Neuronal stem cell (in vitro differentiated cells): ENCODE measurements at regions not wholly inside any gene's neighbourhood (a gene's known extent, or its start where the extent isn't known, plus 50 kb on each side); places are given as distances from the start of the nearest gene placed in this dataset.
"Not testable (repeated sequence)": the region's sequence is repeated elsewhere in the genome, so short reads cannot be mapped to it uniquely, and the experiment has no call there.

Source experiments
- DNase-seq: peaks from one replicate; pipeline ENCODE4 v3.0.0-alpha.2; 2013; ENCODE audit warnings: low spot score
- H2AFZ ChIP-seq: one replicate; pipeline ENCODE4 v1.6.1; 2013; ENCODE audit warnings: mild to moderate bottlenecking, low read length, inconsistent platforms
- H2AK5ac ChIP-seq: 2 replicates; pipeline ENCODE4 v1.6.1; 2013; ENCODE audit warnings: low read depth, mild to moderate bottlenecking, inconsistent platforms, low read length, moderate library complexity, mixed read lengths
- H2BK120ac ChIP-seq: 2 replicates; pipeline ENCODE4 v1.6.1; 2013; ENCODE audit warnings: low read depth, mild to moderate bottlenecking, inconsistent platforms, low read length, moderate library complexity, mixed read lengths
- H2BK12ac ChIP-seq: one replicate; pipeline ENCODE4 v1.6.1; 2013; ENCODE audit warnings: low read length, inconsistent platforms
- H2BK15ac ChIP-seq: 2 replicates; pipeline ENCODE4 v1.6.1; 2013; ENCODE audit warnings: mild to moderate bottlenecking, low read length, inconsistent platforms, mixed read lengths
- H2BK5ac ChIP-seq: one replicate; pipeline ENCODE4 v1.6.1; 2013; ENCODE audit warnings: inconsistent platforms, mild to moderate bottlenecking, low read length, moderate library complexity
- H3K14ac ChIP-seq: one replicate; pipeline ENCODE4 v1.6.1; 2013; ENCODE audit warnings: low read length, inconsistent platforms
- H3K18ac ChIP-seq: 2 replicates; pipeline ENCODE4 v1.6.1; 2013; ENCODE audit warnings: low read length, inconsistent platforms
- H3K23ac ChIP-seq: 2 replicates; pipeline ENCODE4 v1.6.1; 2013; ENCODE audit warnings: low read depth, mild to moderate bottlenecking, mixed read lengths, low read length, inconsistent platforms; ENCODE audit not compliant: poor library complexity
- H3K27ac ChIP-seq: replicated peaks from 3 replicates; pipeline ENCODE4 v1.5.1; 2013; ENCODE audit warnings: low read length, inconsistent platforms
- H3K27me3 ChIP-seq, 3 experiments: 2 replicates each; pipeline ENCODE4 v1.6.1; 2013; ENCODE audit warnings: low read length in 3 of 3, mild to moderate bottlenecking in 2 of 3, inconsistent platforms in 1 of 3, low read depth in 1 of 3, mixed read lengths in 1 of 3, moderate library complexity in 1 of 3; ENCODE audit not compliant: control insufficient read depth in 3 of 3, insufficient read depth in 3 of 3
- H3K36me3 ChIP-seq, 2 donors: replicated peaks in 1 of 2; 2 replicates each; pipeline ENCODE4 v1.6.1; 2013; ENCODE audit warnings: low read length in 2 of 2; ENCODE audit not compliant: control insufficient read depth in 2 of 2, insufficient read depth in 2 of 2
- H3K4ac ChIP-seq: 2 replicates; pipeline ENCODE4 v1.6.1; 2013; ENCODE audit warnings: inconsistent platforms, mild to moderate bottlenecking, low read length, moderate library complexity
- H3K4me1 ChIP-seq, 2 donors: 1 replicate in 1 of 2; 2 replicates in 1 of 2; pipeline ENCODE4 v1.6.1; 2013; ENCODE audit warnings: low read length in 2 of 2, low read depth in 1 of 2; ENCODE audit not compliant: control insufficient read depth in 2 of 2, insufficient read depth in 1 of 2
- H3K4me2 ChIP-seq: one replicate; pipeline ENCODE4 v1.6.1; 2013; ENCODE audit warnings: mild to moderate bottlenecking, low read length, inconsistent platforms; ENCODE audit not compliant: insufficient read depth, poor library complexity, severe bottlenecking
- H3K4me3 ChIP-seq, 2 donors: 2 replicates each; pipeline ENCODE4 v1.5.1; 2013; ENCODE audit warnings: low read length in 2 of 2, mild to moderate bottlenecking in 2 of 2, inconsistent platforms in 1 of 2, moderate library complexity in 1 of 2
- H3K79me1 ChIP-seq: one replicate; pipeline ENCODE4 v1.6.1; 2013; ENCODE audit warnings: low read depth, mild to moderate bottlenecking, inconsistent platforms, low read length, moderate library complexity
- H3K9ac ChIP-seq: one replicate; pipeline ENCODE4 v1.6.1; 2013; ENCODE audit warnings: mild to moderate bottlenecking, low read depth, low read length, inconsistent platforms; ENCODE audit not compliant: poor library complexity
- H3K9me3 ChIP-seq, 2 donors: replicated peaks in 1 of 2; 2 replicates each; pipeline versions ENCODE3 to v1.6.1; 2013; ENCODE audit warnings: low read length in 2 of 2, mild to moderate bottlenecking in 2 of 2, inconsistent platforms in 1 of 2, low read depth in 1 of 2, mixed read lengths in 1 of 2, moderate library complexity in 1 of 2; ENCODE audit not compliant: control insufficient read depth in 2 of 2, insufficient read depth in 1 of 2
- H4K8ac ChIP-seq: one replicate; pipeline ENCODE4 v1.6.1; 2013; ENCODE audit warnings: low read depth, mild to moderate bottlenecking, inconsistent platforms, low read length, moderate library complexity
- H4K91ac ChIP-seq: one replicate; pipeline ENCODE4 v1.6.1; 2013; ENCODE audit warnings: low read length, low read depth, mild to moderate bottlenecking, inconsistent platforms; ENCODE audit not compliant: poor library complexity
- WGBS, 2 donors: extraction: QIAGEN DNeasy Blood & Tissue Kit; methylation state at CpG; one replicate each; pipeline ENCODE4 v1.1.7; 2013; ENCODE audit warnings: missing lambda C conversion rate in 2 of 2, mixed read lengths in 1 of 2; ENCODE audit not compliant: insufficient read length in 2 of 2, insufficient replicate concordance in 1 of 2; ENCODE audit errors: extremely low coverage in 2 of 2; 5-methylcytosine and 5-hydroxymethylcytosine counted together

GRCh38 chr5:27854243-27854852, 816.0 kb upstream of the CDH9 start:
- no peak overlapping the region for H2BK5ac ChIP-seq
- no peak overlapping the region for H4K91ac ChIP-seq
- no peak overlapping the region for H2BK120ac ChIP-seq
- no peaks in the 10 kb centered on the region for H3K9me3 ChIP-seq
- no peak overlapping the region for H3K27ac ChIP-seq
- H3K79me1 ChIP-seq, result no peaks in the 10 kb centered on the region
- H3K9ac ChIP-seq, result no peak overlapping the region
- H3K4me3 ChIP-seq, result no peak overlapping the region
- H3K4me1 ChIP-seq, result no peaks in the 10 kb centered on the region
- no peaks in the 10 kb centered on the region for H3K27me3 ChIP-seq
- H3K36me3 ChIP-seq, result no peaks in the 10 kb centered on the region
- H3K18ac ChIP-seq, result no peak overlapping the region
- H2AFZ ChIP-seq, result peak overlapping the region; percentile 72
- DNase-seq, result no peak
- H2AK5ac ChIP-seq, result no peak overlapping the region
- WGBS, 2 donors, result no CpG with 5 or more reads among the region's 3 CpGs
- no peak overlapping the region for H3K23ac ChIP-seq
- no peak overlapping the region for H2BK12ac ChIP-seq
- no peak overlapping the region for H3K14ac ChIP-seq
- H3K4me2 ChIP-seq, result no peak overlapping the region
- no peak overlapping the region for H3K4ac ChIP-seq
- no peak overlapping the region for H4K8ac ChIP-seq
- no peak overlapping the region for H2BK15ac ChIP-seq

GRCh38 chr5:27845248-27845647, 806.9 kb upstream of the CDH9 start:
- no peak overlapping the region for H3K23ac ChIP-seq
- H3K79me1 ChIP-seq, result no peaks in the 10 kb centered on the region
- H3K4me3 ChIP-seq, result no peak overlapping the region
- no peaks in the 10 kb centered on the region for H3K9me3 ChIP-seq
- H4K8ac ChIP-seq, result no peak overlapping the region
- no peak overlapping the region for H2BK5ac ChIP-seq
- no peaks in the 10 kb centered on the region for H3K36me3 ChIP-seq
- H3K14ac ChIP-seq, result no peak overlapping the region
- H2AFZ ChIP-seq, result peak overlapping the region; percentile 31
- H3K4ac ChIP-seq, result no peak overlapping the region
- H4K91ac ChIP-seq, result no peak overlapping the region
- no peak overlapping the region for H2BK12ac ChIP-seq
- H3K18ac ChIP-seq, result no peak overlapping the region
- no peaks in the 10 kb centered on the region for H3K27me3 ChIP-seq
- H2BK120ac ChIP-seq, result no peak overlapping the region
- no peak overlapping the region for H3K27ac ChIP-seq
- DNase-seq, result no peak
- no peak overlapping the region for H2AK5ac ChIP-seq
- no peak overlapping the region for H3K4me2 ChIP-seq
- no peaks in the 10 kb centered on the region for H3K4me1 ChIP-seq
- WGBS, 2 donors, result no CpG with 5 or more reads among the region's 3 CpGs
- no peak overlapping the region for H3K9ac ChIP-seq
- no peak overlapping the region for H2BK15ac ChIP-seq

- not testable (repeated sequence) for H3K27me3 ChIP-seq, H3K4me2 ChIP-seq, H3K9ac ChIP-seq, H3K79me1 ChIP-seq, H3K9me3 ChIP-seq, H2BK12ac ChIP-seq, H3K36me3 ChIP-seq, H3K18ac ChIP-seq, H2BK15ac ChIP-seq, H2AFZ ChIP-seq, H3K4ac ChIP-seq, H3K4me1 ChIP-seq, H4K8ac ChIP-seq, H3K14ac ChIP-seq, H2BK120ac ChIP-seq, DNase-seq, H2AK5ac ChIP-seq, H2BK5ac ChIP-seq, H3K4me3 ChIP-seq, H3K27ac ChIP-seq, H4K91ac ChIP-seq, H3K23ac ChIP-seq
- no CpG with 5 or more reads among the region's 21 CpGs for WGBS, 2 donors
Observed at GRCh38 chr5:27836704-27837103, 798.3 kb upstream of the CDH9 start.

- H3K9me3 ChIP-seq, result no peaks in the 10 kb centered on the region
- no peak overlapping the region for H4K91ac ChIP-seq
- H2AK5ac ChIP-seq, result no peak overlapping the region
- H3K9ac ChIP-seq, result no peak overlapping the region
- no peak overlapping the region for H2BK15ac ChIP-seq
- no peak overlapping the region for H4K8ac ChIP-seq
- no peaks in the 10 kb centered on the region for H3K4me1 ChIP-seq
- DNase-seq, result no peak
- no peaks in the 10 kb centered on the region for H3K36me3 ChIP-seq
- H3K4me2 ChIP-seq, result no peak overlapping the region
- WGBS, 2 donors, result no CpG with 5 or more reads among the region's 1 CpG
- no peak overlapping the region for H2BK12ac ChIP-seq
- no peak overlapping the region for H3K23ac ChIP-seq
- no peak overlapping the region for H3K4ac ChIP-seq
- H3K4me3 ChIP-seq, result no peak overlapping the region
- no peak overlapping the region for H3K27ac ChIP-seq
- H2BK120ac ChIP-seq, result no peak overlapping the region
- H2BK5ac ChIP-seq, result no peak overlapping the region
- no peak overlapping the region for H3K18ac ChIP-seq
- no peak overlapping the region for H2AFZ ChIP-seq
- no peak overlapping the region for H3K14ac ChIP-seq
- no peaks in the 10 kb centered on the region for H3K27me3 ChIP-seq
- no peaks in the 10 kb centered on the region for H3K79me1 ChIP-seq
Observed at GRCh38 chr5:27832886-27833285, 794.5 kb upstream of the CDH9 start.
